GM20000 (cell line): ENCODE measurements at regions not wholly inside any gene's neighbourhood (a gene's known extent, or its start where the extent isn't known, plus 50 kb on each side); places are given as distances from the start of the nearest gene placed in this dataset.

Experiments used
- DNase-seq: peaks from one replicate; pipeline ENCODE4 v3.0.0; 2012; ENCODE audit warnings: low spot score
- TF ChIP-seq, protein P1 (sequence below): IDR thresholded peaks from 2 replicates; pipeline ENCODE4 v1.5.1; 2012; ENCODE audit warnings: mild to moderate bottlenecking, control low read depth; ENCODE audit errors: extremely low read depth, missing control alignments

DNA sequence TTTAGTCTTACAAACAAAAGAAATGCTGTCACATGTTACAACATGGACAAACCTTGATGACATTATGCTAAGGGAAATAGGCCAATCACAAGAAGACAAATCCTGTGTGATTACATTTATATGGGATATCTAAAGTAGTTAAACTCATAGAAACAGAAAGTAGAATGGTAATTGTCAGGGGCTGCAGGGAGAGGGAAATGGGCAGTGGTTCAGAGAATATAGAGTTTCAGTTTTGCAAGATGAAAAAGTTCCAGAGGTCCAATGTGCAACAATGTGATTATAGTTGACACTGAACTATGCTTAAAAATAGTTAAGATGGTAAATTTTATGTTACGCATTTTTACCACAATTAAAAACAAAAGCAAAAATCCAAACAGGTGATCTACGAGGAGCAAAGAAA is 265.5 kb downstream of the NDUFS4 start:
- no peak for DNase-seq
- TF ChIP-seq, protein P1, sequence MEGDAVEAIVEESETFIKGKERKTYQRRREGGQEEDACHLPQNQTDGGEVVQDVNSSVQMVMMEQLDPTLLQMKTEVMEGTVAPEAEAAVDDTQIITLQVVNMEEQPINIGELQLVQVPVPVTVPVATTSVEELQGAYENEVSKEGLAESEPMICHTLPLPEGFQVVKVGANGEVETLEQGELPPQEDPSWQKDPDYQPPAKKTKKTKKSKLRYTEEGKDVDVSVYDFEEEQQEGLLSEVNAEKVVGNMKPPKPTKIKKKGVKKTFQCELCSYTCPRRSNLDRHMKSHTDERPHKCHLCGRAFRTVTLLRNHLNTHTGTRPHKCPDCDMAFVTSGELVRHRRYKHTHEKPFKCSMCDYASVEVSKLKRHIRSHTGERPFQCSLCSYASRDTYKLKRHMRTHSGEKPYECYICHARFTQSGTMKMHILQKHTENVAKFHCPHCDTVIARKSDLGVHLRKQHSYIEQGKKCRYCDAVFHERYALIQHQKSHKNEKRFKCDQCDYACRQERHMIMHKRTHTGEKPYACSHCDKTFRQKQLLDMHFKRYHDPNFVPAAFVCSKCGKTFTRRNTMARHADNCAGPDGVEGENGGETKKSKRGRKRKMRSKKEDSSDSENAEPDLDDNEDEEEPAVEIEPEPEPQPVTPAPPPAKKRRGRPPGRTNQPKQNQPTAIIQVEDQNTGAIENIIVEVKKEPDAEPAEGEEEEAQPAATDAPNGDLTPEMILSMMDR, result no peak

DNA sequence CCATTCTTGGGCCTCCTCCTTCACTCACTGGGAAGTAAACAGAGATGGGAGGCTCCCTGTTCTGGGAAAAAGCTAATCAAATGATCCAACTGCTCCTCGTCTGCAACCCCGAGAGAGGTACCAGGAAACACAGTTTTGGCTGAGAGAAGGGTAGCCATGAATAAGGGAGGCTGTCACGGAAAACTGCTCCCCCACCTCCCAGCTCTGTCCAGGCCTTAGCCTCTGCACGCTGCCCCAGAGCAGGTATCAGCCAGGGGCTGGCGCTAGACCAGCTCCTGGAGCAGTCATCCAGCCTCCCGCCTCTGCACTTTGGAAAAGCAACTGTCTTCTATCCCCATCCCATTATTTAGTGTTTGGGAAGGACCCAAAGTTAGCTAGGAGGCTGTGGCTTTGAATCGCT is 266.1 kb downstream of the NDUFS4 start:
- TF ChIP-seq, protein P1, result no peak
- no peak for DNase-seq

DNA sequence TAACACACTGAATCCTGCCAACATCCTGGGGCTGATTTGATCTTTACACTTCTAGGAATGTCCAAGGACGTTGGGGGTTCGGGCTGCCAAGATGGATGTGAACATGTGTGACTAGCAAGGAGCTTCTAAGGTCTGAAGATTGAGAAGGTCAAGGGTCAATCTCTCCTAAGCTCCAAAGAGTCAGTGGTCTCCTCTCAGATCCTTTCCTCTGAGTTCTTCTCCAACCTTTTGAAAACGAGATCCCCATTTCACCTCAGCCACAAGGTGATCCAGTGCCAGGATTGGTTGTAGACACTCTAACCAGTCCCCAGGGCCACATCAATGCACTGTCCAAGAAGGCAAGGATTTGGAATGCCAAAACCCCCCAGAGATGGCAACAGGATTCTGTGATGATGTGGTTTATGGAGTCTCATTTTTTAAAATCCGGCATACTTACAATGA is 266.8 kb downstream of the NDUFS4 start:
- TF ChIP-seq, protein P1, result no peak
- no peak for DNase-seq

DNA sequence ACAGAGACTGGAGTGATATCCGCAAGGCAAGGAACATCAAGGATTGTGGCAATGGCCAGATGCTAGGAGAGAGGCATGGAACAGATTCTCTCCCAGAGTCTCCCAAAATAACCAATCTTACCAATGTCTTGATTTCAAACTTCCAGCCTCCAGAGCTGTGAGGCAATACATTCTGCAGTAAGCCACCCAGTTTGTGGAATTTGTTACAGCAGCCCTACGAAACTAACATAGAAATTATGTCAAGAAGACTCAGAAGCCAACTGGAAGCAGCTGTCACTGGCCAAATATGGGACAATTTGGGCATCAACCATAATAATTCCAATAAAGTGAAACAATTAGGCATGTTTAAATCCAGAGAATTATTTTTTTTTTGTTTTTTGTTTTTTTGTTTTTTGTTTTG is 271.1 kb downstream of the NDUFS4 start:
- no peak for DNase-seq
- TF ChIP-seq, protein P1, result no peak
